HUES6 (cell line): ENCODE measurements at regions not wholly inside any gene's neighbourhood (a gene's known extent, or its start where the extent isn't known, plus 50 kb on each side); places are given as distances from the start of the nearest gene placed in this dataset.

Source experiments
- H3K27ac ChIP-seq: 2 replicates; pipeline ENCODE4 v1.7.0; 2013; ENCODE audit warnings: low read depth, mild to moderate bottlenecking, low read length, inconsistent platforms
- H3K27me3 ChIP-seq: 2 replicates; pipeline ENCODE4 v1.6.1; 2013; ENCODE audit warnings: low read length; ENCODE audit not compliant: control insufficient read depth, insufficient read depth
- H3K36me3 ChIP-seq: 2 replicates; pipeline ENCODE4 v1.6.1; 2013; ENCODE audit warnings: low read length; ENCODE audit not compliant: control insufficient read depth, insufficient read depth
- H3K4me1 ChIP-seq: 2 replicates; pipeline ENCODE4 v1.6.1; 2013; ENCODE audit warnings: low read length; ENCODE audit not compliant: control insufficient read depth, insufficient read depth
- H3K4me3 ChIP-seq: 2 replicates; pipeline ENCODE4 v1.5.1; 2013; ENCODE audit warnings: low read depth, low read length
- H3K9ac ChIP-seq: one replicate; pipeline ENCODE4 v1.6.1; 2013; ENCODE audit warnings: mild to moderate bottlenecking, low read length
- H3K9me3 ChIP-seq: 2 replicates; pipeline ENCODE4 v1.6.1; 2013; ENCODE audit warnings: low read depth, low read length; ENCODE audit not compliant: control insufficient read depth, insufficient read depth

DNA sequence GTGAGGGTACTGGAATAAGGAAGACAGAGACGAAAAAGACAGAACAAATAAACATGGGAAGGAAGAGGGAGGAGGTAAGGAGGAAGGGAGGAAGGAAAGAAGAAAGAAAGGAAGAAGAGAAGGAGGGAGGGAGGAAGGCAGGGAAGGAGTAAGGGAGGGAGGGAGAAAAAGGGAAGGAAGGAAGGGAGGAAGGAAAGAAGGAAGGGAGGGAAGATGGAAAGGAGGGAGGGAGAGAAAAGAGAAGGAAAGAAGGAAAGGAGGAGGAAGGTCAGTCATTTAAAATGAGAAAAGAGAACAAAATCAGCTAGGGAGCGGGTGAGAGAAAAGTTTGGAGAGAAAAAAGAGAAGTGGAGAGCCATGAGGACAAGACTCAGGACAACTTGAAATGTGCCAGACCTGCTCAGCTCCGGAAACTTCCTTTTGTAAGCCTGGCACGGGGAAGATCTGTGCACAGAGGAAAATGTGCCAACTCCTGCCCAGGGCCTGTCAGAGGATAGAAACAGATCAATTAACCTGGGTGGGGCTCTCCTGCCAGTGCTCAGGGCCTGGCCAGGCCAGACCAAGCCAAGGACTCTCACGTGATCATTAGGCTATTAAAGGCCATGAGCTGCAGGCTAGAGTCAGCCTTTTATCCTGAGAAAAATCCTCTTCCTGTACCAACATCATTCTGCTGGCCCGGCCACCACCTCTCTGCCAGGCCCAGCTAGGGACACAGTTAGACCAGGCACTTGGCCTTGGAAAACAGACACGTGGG lies 50.1 kb upstream of the BCL6 start:
- Histone ChIP-seq H3K4me3 (no peak overlapping the region), H3K27me3 (no peaks in the 10 kb centered on the region), H3K9ac (no peak overlapping the region), H3K4me1 (no peaks in the 10 kb centered on the region; the same call in 1 of the 2 replicates), H3K36me3 (no peaks in the 10 kb centered on the region), H3K9me3 (no peaks in the 10 kb centered on the region), H3K27ac (no peak overlapping the region)

DNA sequence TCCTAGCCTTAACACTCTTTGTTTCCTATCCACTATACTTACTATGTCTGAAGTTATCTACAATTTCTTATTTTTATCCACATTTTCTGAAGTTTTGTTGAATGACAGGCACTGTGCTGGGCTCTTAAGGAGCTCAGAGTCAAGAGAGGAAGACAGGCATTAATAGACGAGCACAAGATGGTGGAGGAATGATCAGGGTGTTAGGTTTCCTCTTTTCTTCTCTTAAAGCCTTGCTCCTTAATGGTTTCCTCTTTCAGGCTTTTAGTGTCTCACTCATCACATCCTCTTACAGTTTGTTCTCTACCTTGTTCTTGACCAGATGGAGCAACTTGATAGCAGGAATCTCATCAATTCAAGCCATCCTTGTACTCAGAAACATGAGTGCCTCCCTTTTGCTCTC lies 52.9 kb upstream of the BCL6 start:
- no peaks in the 10 kb centered on the region for H3K36me3 ChIP-seq
- no peak overlapping the region for H3K9ac ChIP-seq
- H3K4me1 ChIP-seq: no peaks in the 10 kb centered on the region; the same call in 1 of the 2 replicates
- no peak overlapping the region for H3K27ac ChIP-seq
- H3K4me3 ChIP-seq: no peak overlapping the region
- H3K27me3 ChIP-seq: no peaks in the 10 kb centered on the region
- H3K9me3 ChIP-seq: no peaks in the 10 kb centered on the region

DNA sequence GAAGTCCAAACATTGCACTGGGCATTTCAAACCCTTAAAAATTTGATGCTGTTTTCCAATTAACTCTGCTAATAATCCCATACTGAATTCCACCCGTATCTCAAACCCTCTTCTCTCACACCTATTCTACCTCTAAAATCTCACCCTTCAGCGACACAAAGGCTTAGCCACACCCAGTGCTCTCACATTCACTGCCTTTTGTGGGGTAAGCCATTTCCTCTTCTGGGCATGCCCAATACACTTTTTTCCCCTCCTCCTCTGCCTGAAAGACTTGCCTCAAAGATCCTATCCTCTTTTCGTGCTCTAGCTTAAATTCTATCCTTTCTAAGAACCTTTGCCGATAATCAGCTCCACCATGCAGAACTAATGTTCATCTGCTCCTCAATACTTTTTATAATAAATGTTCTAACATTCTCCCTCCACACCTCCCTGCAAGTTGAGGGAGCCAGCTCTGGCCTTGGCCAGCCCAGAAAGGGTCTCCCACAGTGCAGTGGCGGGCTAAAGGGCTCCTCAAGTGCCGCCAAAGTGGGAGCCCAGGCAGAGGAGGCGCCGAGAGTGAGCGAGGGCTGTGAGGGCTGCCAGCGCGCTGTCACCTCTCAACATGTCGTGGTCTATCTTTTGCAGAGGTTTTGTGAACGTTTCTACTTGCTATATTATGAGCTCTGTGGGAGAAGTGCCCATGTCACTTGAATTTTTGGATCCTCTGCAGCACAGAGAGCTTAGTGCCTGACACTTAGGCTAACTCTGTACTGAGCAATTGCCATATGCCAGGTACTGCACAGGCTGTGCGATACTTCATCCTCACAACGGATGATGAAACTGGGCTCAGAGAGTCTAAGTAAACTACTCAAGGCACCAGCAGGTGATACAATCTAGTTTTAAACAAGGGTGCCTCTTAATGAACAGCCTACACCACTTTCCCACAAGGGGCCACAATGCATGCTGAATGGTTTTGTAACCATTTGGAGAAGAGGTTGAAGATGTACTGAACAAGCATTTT lies 53.6 kb upstream of the BCL6 start:
- peaks cover under 1% of the 10 kb centered on the region; the same call in 1 of the 2 replicates for H3K4me1 ChIP-seq
- H3K9ac ChIP-seq: no peak overlapping the region
- no peaks in the 10 kb centered on the region for H3K27me3 ChIP-seq
- H3K27ac ChIP-seq: no peak overlapping the region
- no peaks in the 10 kb centered on the region for H3K36me3 ChIP-seq
- no peak overlapping the region for H3K4me3 ChIP-seq
- no peaks in the 10 kb centered on the region for H3K9me3 ChIP-seq

DNA sequence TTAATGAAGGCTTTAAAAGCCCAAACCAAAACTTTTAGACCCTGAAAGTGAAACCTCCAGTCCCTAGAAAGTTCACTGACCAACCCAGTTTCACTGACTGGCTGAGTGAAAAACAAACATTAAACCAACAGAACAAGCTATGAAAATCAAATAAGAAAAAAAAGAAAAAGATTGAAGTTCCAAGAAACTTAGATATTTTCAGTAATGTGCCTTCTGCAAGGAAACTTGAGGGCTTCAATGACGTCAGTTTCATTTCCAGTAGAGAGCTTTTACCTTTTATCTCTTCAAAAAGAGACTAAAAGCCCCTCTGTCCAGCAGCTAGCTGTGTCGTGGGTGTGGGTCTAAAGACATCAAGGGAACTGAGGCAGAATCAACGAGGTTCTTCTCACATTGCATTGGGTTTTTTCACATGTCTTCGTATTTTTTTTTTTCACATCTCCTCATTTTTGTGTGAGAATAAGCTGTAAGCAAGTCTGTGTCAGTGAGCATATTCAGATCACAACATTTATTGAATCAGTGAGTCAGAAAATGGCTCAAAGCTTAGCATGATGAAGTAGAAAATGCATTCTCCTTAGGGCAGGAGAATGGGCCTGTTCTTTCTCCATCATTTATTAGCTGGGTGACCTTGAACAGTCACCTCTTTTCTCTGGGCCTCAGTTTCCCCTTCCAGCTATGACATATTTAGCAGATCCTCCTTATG lies 54.8 kb upstream of the BCL6 start:
- no peaks in the 10 kb centered on the region for H3K27me3 ChIP-seq
- H3K36me3 ChIP-seq: no peaks in the 10 kb centered on the region
- no peak overlapping the region for H3K4me3 ChIP-seq
- peaks cover 12% of the 10 kb centered on the region; the same call in 1 of the 2 replicates for H3K4me1 ChIP-seq
- no peak overlapping the region for H3K27ac ChIP-seq
- no peak overlapping the region for H3K9ac ChIP-seq
- H3K9me3 ChIP-seq: no peaks in the 10 kb centered on the region

DNA sequence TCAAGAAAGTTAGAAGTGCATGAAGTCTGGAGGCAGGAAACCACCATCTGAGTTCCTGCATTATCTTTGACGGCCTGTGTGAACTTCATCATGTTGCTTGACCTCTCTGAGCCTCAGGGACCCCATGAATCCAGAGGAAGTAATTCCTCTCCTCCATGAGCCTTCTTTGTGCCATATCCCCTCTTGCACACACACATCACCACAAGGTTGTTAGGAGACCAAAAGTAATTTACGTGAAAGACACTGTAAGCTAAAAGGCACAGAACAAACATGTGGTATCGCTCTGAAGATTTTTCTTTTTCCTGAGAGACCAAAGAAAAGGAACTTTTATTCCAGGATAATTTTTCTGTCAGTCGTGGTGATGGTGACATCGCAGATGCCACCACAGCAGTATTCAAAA lies 55.9 kb upstream of the BCL6 start:
- no peaks in the 10 kb centered on the region for H3K27me3 ChIP-seq
- 0 out of 2 replicates have a peak, but pooled peaks cover 4% of the 10 kb centered on the region for H3K9me3 ChIP-seq
- H3K9ac ChIP-seq: no peak overlapping the region
- H3K27ac ChIP-seq: no peak overlapping the region
- H3K4me1 ChIP-seq: peaks cover 12% of the 10 kb centered on the region; the same call in 1 of the 2 replicates
- no peaks in the 10 kb centered on the region for H3K36me3 ChIP-seq
- no peak overlapping the region for H3K4me3 ChIP-seq

DNA sequence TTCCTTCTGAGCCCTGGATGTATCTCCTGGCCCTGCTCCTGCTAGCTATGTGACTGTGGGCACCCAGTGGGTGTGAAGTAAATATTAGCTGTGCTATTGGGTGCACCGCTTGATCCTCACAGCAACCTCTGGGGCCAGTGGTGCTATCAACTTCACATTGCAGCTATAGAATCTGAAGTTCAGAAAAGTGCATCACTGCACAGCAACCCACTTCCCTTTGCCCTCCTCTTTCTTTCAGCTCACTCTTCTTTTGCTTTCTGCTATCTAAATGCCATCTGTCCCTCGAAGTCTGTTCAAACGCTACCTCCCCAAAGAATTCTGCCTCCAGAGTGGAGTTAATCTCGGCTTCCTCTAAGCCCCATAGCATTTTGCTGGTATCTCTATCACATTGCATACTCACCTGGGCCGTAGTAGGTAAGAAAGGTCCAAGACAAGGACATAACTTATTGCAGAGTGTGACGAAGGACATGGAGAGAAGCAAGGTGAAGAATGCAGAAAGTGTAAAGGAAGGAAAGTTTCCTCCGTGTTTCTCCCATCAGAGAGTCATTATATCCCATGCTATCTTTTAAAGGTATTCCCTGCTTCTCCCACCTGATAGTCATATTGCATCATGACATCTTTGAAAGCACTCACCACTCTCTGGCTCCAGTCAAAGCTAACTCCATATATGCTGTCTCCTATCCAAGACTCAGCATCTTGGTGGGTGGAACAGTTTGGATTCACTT lies 57.1 kb upstream of the BCL6 start:
- Histone ChIP-seq H3K4me3 (no peak overlapping the region), H3K27ac (no peak overlapping the region), H3K27me3 (no peaks in the 10 kb centered on the region), H3K36me3 (no peaks in the 10 kb centered on the region), H3K4me1 (peaks cover 12% of the 10 kb centered on the region; the same call in 1 of the 2 replicates), H3K9me3 (0 out of 2 replicates have a peak, but pooled peaks cover 4% of the 10 kb centered on the region), H3K9ac (no peak overlapping the region)

DNA sequence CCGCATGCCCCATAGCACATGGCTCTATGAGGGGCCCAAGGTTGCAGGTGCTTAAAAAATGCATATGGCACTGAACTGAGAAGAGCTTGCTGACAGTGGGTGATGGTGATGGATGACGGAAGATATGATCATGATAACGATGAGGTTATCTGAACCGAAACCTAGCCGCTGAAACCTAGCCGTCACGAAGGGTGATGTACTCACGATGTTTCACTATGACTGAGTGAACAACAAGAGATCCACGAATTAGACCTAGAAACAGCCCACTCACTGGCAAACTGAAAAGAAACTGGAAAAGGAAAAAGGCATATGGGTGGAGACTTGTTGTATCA lies 57.6 kb upstream of the BCL6 start:
- 0 out of 2 replicates have a peak, but pooled peaks cover 4% of the 10 kb centered on the region for H3K9me3 ChIP-seq
- no peak overlapping the region for H3K27ac ChIP-seq
- H3K27me3 ChIP-seq: no peaks in the 10 kb centered on the region

DNA sequence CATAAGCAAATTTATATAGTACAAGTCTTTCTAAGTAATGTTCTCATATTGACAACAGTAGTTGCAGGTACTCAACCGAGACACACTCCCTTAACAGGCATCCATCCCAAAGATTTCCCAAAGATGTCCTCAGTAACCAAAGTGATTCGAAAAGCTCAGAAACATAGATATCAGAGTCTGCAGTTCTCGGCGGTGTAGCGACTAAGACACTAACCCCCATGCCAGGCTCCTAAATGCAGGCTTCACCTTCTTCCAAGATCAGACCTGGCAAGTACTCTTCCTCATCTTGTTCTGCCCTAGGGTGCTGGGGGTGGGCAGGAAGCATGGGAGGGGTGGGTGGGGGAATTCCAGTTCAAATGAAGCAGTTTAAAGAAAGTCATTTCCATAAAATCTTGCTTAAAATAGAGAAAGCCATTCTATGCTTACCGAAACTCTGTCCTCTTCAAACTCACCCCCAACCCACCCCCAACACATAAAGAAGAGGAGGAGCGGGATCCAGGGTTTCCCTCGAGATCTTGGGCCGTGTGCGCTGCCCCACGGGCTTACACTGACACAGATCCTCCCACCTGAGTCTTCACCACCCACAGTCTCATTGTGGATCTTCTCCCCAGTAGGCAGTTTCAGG lies 59.0 kb upstream of the BCL6 start:
- Histone ChIP-seq H3K36me3 (no peaks in the 10 kb centered on the region), H3K9me3 (0 out of 2 replicates have a peak, but pooled peaks cover 4% of the 10 kb centered on the region), H3K27me3 (no peaks in the 10 kb centered on the region), H3K4me3 (no peak overlapping the region), H3K27ac (no peak overlapping the region), H3K4me1 (peaks cover 22% of the 10 kb centered on the region), H3K9ac (no peak overlapping the region)

More for the DNA sequence above, 57.6 kb upstream of the BCL6 start:
- H3K9ac ChIP-seq: no peak overlapping the region
- peaks cover 12% of the 10 kb centered on the region; the same call in 1 of the 2 replicates for H3K4me1 ChIP-seq
- H3K36me3 ChIP-seq: no peaks in the 10 kb centered on the region
- H3K4me3 ChIP-seq: no peak overlapping the region

DNA sequence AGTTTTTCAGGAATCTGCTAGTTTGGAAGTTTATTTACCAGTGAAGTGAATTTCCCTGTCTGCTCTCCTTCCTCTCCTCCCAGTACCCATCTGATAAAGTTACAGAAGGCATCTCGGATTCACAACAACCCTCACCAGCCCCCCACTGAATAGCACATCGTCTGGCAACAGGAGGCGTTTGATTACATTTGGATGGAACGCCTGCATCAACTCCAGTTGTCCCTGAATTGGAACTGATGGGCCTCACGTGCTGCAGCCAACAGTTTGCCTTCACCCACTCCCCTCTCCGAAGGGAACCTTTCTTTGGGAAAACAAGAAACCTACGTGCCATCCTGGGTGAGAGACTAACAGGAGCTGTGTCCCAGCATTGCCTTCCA lies 59.5 kb upstream of the BCL6 start:
- Histone ChIP-seq H3K27me3 (no peaks in the 10 kb centered on the region), H3K27ac (no peak overlapping the region), H3K9ac (no peak overlapping the region)

DNA sequence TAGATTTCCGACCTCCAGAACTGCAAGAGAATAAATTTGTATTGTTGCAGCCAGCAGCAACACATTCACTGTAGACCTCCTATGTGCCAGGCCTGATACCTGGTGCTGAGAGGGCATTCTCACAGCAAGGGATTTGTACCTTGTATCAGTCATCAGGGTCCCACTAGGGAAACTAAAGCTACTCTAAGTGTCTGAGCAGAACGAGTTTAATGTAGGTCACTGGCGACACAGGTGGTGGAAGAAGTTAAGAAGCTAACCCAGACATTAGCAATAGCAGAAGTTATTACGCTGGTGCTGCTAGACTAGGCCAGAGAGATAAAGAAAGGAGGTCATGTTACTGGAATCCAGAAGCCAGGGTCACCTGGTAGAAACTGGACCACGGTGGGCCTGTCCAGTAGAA lies 60.5 kb upstream of the BCL6 start:
- no peak overlapping the region for H3K4me3 ChIP-seq
- no peaks in the 10 kb centered on the region for H3K36me3 ChIP-seq
- peaks cover 30% of the 10 kb centered on the region for H3K4me1 ChIP-seq
- 0 out of 2 replicates have a peak, but pooled peaks cover 4% of the 10 kb centered on the region for H3K9me3 ChIP-seq
- H3K27ac ChIP-seq: no peak overlapping the region
- H3K9ac ChIP-seq: no peak overlapping the region
- no peaks in the 10 kb centered on the region for H3K27me3 ChIP-seq

More for the DNA sequence above, 59.5 kb upstream of the BCL6 start:
- H3K4me1 ChIP-seq: peaks cover 22% of the 10 kb centered on the region
- 0 out of 2 replicates have a peak, but pooled peaks cover 4% of the 10 kb centered on the region for H3K9me3 ChIP-seq
- no peaks in the 10 kb centered on the region for H3K36me3 ChIP-seq
- no peak overlapping the region for H3K4me3 ChIP-seq
